Heart left ventricle (tissue), 16 donors: ENCODE measurements at regions not wholly inside any gene's neighbourhood (a gene's known extent, or its start where the extent isn't known, plus 50 kb on each side); places are given as distances from the start of the nearest gene placed in this dataset.

Experiments
- ATAC-seq, 4 donors: fragments of 200-7000 bp; cut with Tn5 transposase; one replicate each; pipeline ENCODE4 v1.9.1; 2020 to 2022; ENCODE audit warnings: moderate library complexity in 4 of 4, mild to moderate bottlenecking in 3 of 4, moderate number of reproducible peaks in 1 of 4
- DNase-seq, 5 donors: peaks; one replicate each; pipeline ENCODE4 v3.0.0-alpha.2; 2020
- H3K27ac ChIP-seq, 12 donors: fragments of 200-600 bp; sonication (generic) in 4 of 12; one replicate each; pipeline versions ENCODE4 v1.5.0 to v1.8.0; 2016 to 2022; ENCODE audit warnings: mild to moderate bottlenecking in 2 of 12
- H3K27me3 ChIP-seq, 9 donors: fragments of 200-600 bp; sonication (generic) in 2 of 9; one replicate each; pipeline versions ENCODE4 v1.5.1 to v1.8.0; 2016 to 2022; ENCODE audit warnings: mild to moderate bottlenecking in 3 of 9
- H3K36me3 ChIP-seq, 9 donors: fragments of 200-600 bp; sonication (generic) in 2 of 9; one replicate each; pipeline versions ENCODE4 v1.5.0 to v1.8.0; 2018 to 2022; ENCODE audit warnings: mild to moderate bottlenecking in 2 of 9
- H3K4me1 ChIP-seq, 12 donors: fragments of 200-600 bp; sonication (generic) in 4 of 12; one replicate each; pipeline versions ENCODE4 v1.5.0 to v1.8.0; 2016 to 2022; ENCODE audit warnings: mild to moderate bottlenecking in 3 of 12
- H3K4me3 ChIP-seq, 12 donors: fragments of 200-600 bp; sonication (generic) in 4 of 12; one replicate each; pipeline versions ENCODE4 v1.5.0 to v1.8.0; 2017 to 2022; ENCODE audit warnings: mild to moderate bottlenecking in 9 of 12, moderate library complexity in 4 of 12
- H3K9me3 ChIP-seq, 12 donors: fragments of 200-600 bp; sonication (generic) in 4 of 12; one replicate each; pipeline versions ENCODE4 v1.5.0 to v1.8.0; 2016 to 2022; ENCODE audit warnings: mild to moderate bottlenecking in 1 of 12
- POLR2A ChIP-seq, 2 donors: fragments of 450-650 bp; IDR thresholded peaks; one replicate each; pipeline ENCODE4 v1.6.1; 2017; ENCODE audit warnings: antibody characterized with exemption in 2 of 2, mild to moderate bottlenecking in 2 of 2, moderate library complexity in 2 of 2
- whole genome bisulfite sequencing, 4 donors: extraction: QIAGEN DNeasy Blood & Tissue Kit in 2 of 4; methylation state at CpG; one replicate each; pipeline versions ENCODE4 v1.1.5 to v1.1.7; 2013 to 2018; 5-methylcytosine and 5-hydroxymethylcytosine counted together
- intact Hi-C, 10 donors: fragments of 100-400 bp; cut with DNase I; formaldehyde crosslinking; loops; one replicate each; pipeline versions ENCODE4 v1.11.1 to v1.14.2; 2022
- TF ChIP-seq, protein P1 (sequence below), 12 donors: fragments of 200-600 bp; sonication (generic) in 4 of 12; IDR thresholded peaks; one replicate each; pipeline versions ENCODE4 v1.5.0 to v1.8.0; 2018 to 2022; ENCODE audit warnings: antibody characterized with exemption in 12 of 12, mild to moderate bottlenecking in 5 of 12
- donor health status: ischemic (EF 13 %, LVEDD 7.1; RV severe dilation, severe dysfunction).
- donor health status: healthy with polysubstance abuse.
- donor health status: DM: no; HTN: yes; CAD: no.
- donor health status: DM: no; HTN: no; CAD: no.
- donor health status: ischemic (EF 25% LVEDD 6.9; RV normal size, moderate dysfunction).
- donor health status: ischemic (EF 25% LVEDD 5.7; RV mildly dilated, moderate dysfunction).
- donor health status: healthy.
- donor health status: DM: yes; HTN: yes; CAD: no.
- donor health status: ischemic (EF 35%, LVEDD 5.7; RV mildly dilated, moderate dysfunction).
- donor health status: nonischemic (EF 11% LVEDD 7.7; RV severe dilation, severe dysfunction).
- donor health status: DM: yes; HTN: yes; CAD: no.
- donor health status: PGD.
- donor health status: ischemic (EF 29% LVEDD 5.4; RV normal size, mild dysfunction).
- donor health status: nonischemic (EF 23%, LVEDD 6.1; RV moderate dilation, normal function).

- DNase-seq (no peak), ATAC-seq (no peak)
- no peaks in the 10 kb centered on the region for H3K27me3 ChIP-seq
- H3K4me1 ChIP-seq, result no peaks in the 10 kb centered on the region
- WGBS, 4 donors, result 71 to 87% (median 74%) methylated on average over 2 of the region's 2 CpGs
- no peaks in the 10 kb centered on the region for H3K9me3 ChIP-seq
- no peak overlapping the region for H3K4me3 ChIP-seq
- no peaks in the 10 kb centered on the region for H3K36me3 ChIP-seq
- intact Hi-C loops, result no loop called here
- no peak overlapping the region for H3K27ac ChIP-seq
- TF ChIP-seq POLR2A (IDR thresholded peaks at IDR 0.05), result no peak
- TF ChIP-seq, protein P1, sequence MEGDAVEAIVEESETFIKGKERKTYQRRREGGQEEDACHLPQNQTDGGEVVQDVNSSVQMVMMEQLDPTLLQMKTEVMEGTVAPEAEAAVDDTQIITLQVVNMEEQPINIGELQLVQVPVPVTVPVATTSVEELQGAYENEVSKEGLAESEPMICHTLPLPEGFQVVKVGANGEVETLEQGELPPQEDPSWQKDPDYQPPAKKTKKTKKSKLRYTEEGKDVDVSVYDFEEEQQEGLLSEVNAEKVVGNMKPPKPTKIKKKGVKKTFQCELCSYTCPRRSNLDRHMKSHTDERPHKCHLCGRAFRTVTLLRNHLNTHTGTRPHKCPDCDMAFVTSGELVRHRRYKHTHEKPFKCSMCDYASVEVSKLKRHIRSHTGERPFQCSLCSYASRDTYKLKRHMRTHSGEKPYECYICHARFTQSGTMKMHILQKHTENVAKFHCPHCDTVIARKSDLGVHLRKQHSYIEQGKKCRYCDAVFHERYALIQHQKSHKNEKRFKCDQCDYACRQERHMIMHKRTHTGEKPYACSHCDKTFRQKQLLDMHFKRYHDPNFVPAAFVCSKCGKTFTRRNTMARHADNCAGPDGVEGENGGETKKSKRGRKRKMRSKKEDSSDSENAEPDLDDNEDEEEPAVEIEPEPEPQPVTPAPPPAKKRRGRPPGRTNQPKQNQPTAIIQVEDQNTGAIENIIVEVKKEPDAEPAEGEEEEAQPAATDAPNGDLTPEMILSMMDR (IDR thresholded peaks at IDR 0.05), result no peak
These were observed 328.3 kb downstream of the LRATD1 start for GRCh38 chr2:14960686-14961324.

- Histone ChIP-seq H3K27ac (no peak overlapping the region), H3K9me3 (no peaks in the 10 kb centered on the region), H3K27me3 (no peaks in the 10 kb centered on the region), H3K4me1 (no peaks in the 10 kb centered on the region), H3K36me3 (no peaks in the 10 kb centered on the region), H3K4me3 (no peak overlapping the region)
- TF ChIP-seq, protein P1 (IDR thresholded peaks at IDR 0.05), result no peak
- TF ChIP-seq POLR2A (IDR thresholded peaks at IDR 0.05), result no peak
- WGBS, 4 donors, result 40 to 51% (median 44%) methylated on average over 2 of the region's 2 CpGs
- no peak for ATAC-seq
- DNase-seq, result no peak
- intact Hi-C loops, result no loop called here
These were observed 335.2 kb downstream of the LRATD1 start for GRCh38 chr2:14967729-14968128.

DNA sequence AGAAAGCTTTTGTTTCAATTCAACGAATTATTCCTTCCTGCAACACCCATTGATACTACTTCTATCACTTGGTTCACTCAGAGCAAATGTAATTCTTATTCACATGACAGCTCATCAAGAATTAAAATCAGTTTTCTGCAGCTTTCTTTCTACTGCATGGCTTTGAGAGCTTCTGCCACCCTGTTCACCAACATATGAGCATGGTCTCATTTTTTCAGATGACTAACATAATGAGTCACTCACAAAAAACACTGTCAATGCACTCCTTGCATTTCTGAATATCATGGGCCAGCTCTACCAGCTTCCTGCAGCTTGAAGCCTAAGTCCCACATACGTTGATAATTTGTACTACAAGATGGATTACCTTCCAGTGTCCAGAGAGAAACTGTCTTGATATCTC lies 342.9 kb downstream of the LRATD1 start:
- H3K9me3 ChIP-seq, result no peaks in the 10 kb centered on the region
- no peak for ATAC-seq
- H3K27ac ChIP-seq, result no peak overlapping the region
- intact Hi-C loops, result no loop called here
- no peak for DNase-seq
- H3K36me3 ChIP-seq, result no peaks in the 10 kb centered on the region
- WGBS, 4 donors, result 66 to 79% (median 70%) methylated on average over 2 of the region's 2 CpGs
- TF ChIP-seq POLR2A (IDR thresholded peaks at IDR 0.05), result no peak
- TF ChIP-seq, protein P1 (IDR thresholded peaks at IDR 0.05), result no peak
- no peak overlapping the region for H3K4me3 ChIP-seq
- H3K4me1 ChIP-seq, result no peaks in the 10 kb centered on the region
- no peaks in the 10 kb centered on the region for H3K27me3 ChIP-seq

DNA sequence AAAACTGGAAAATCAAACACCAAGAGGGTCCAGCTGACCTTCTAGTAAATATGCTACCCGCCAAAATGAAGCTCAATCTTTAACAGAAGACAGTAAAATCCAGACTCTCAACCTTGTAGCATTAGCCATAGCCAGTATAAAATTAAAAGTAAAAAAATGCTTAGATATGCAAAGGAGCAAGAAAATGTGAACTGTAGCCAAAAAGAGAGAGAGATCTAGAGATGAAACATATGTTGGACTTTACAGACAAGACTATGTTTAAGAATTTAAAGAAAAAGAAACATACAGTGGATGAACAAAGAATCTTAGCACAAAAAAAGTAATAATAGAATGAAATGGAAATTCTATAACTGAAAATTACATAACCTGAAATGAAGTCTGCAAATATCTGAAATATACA lies 344.5 kb downstream of the LRATD1 start:
- intact Hi-C loops, result no loop called here
- Histone ChIP-seq H3K27me3 (no peaks in the 10 kb centered on the region), H3K36me3 (no peaks in the 10 kb centered on the region), H3K27ac (no peak overlapping the region), H3K9me3 (no peaks in the 10 kb centered on the region), H3K4me3 (no peak overlapping the region), H3K4me1 (no peaks in the 10 kb centered on the region)
- DNase-seq (no peak), ATAC-seq (no peak)
- WGBS, 4 donors, result 58 to 74% (median 65%) methylated on average over 1 of the region's 1 CpG
- TF ChIP-seq POLR2A (IDR thresholded peaks at IDR 0.05), result no peak
- TF ChIP-seq, protein P1 (IDR thresholded peaks at IDR 0.05), result no peak
